ENCODE measurements at regions not wholly inside any gene's neighbourhood (a gene's known extent, or its start where the extent isn't known, plus 50 kb on each side); places are given as distances from the start of the nearest gene placed in this dataset.

DNA sequence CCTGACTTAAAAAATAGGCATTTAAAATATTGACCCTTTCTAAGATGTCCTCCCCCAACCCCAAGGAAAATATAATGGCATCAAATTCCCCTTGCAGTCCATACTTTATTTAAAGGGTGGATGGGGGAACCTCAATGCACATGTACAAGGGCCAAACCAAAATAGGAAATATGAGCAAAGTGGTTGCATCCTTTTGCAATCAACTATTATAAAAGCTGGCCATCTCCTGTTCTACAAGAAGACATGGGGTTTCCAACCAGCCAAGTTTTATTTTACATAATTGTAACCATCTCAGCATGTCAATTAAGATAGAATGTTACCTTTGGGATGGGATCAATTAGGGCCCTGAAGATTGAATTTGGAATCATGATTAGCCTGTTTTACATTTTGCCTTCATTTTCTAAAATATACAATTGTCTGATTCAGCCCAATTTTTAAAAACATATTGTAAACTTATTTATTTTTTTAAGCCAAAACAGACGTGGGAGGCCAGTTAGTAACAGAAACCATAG, 146.7 kb upstream of the NFIA start:
- peaks cover 0 to 28% (median 22%) of the 10 kb centered on the region in 5 donors for H3K27me3 Mint-ChIP-seq

DNA sequence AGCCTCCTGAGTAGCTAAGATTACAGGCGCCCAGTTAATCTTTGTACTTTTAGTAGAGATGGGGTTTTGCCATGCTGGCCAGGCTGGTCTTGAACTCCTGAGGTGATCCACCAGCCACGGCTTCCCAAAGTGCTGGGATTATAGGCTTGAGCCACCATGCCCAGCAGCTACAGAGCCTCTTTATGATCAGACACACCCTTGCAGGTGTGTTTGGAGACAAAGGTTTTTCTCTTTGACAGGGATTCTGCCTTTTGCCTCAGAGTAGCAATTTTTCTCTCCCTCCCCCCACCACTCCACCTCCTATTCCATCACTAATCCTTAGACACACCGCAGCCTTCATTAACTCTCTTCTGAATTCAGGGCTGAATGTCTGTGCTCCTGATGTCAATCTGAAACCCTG, 152.2 kb upstream of the NFIA start:
- DNase-seq, result no peak
- Histone ChIP-seq H3K27ac (ENCODE audit: low read depth, low read length) (no peak overlapping the region), H3K4me3 (ENCODE audit: low read length) (no peak overlapping the region), H3K27me3 (ENCODE audit: control insufficient read depth in 2 of 2, insufficient read depth in 2 of 2, low read length in 2 of 2) (no peaks in the 10 kb centered on the region), H3K36me3 (ENCODE audit: control insufficient read depth in 2 of 3, insufficient read depth in 3 of 3, low read length in 3 of 3) (no peaks in the 10 kb centered on the region), H3K9me3 (ENCODE audit: control insufficient read depth in 2 of 3, low read length in 3 of 3) (no peaks in the 10 kb centered on the region), H3K4me1 (ENCODE audit: control insufficient read depth in 2 of 2, insufficient read depth in 2 of 2, low read length in 2 of 2) (no peaks in the 10 kb centered on the region)
- no peaks in the 10 kb centered on the region for H3K9me3 Mint-ChIP-seq
- ChIA-PET CTCF (no interaction called here), POLR2A (no interaction called here)
- no peak overlapping the region for H3K4me3 Mint-ChIP-seq
- ATAC-seq, result no peak
- H3K36me3 Mint-ChIP-seq, result no peaks in the 10 kb centered on the region
- intact Hi-C loops (cut with micrococcal nuclease), result no loop called here
- no peak overlapping the region for H3K27ac Mint-ChIP-seq
- H3K4me1 Mint-ChIP-seq, result peaks cover 0 to 2% (median 0%) of the 10 kb centered on the region in 7 donors
- H3K27me3 Mint-ChIP-seq, result peaks cover 0 to 22% (median 8%) of the 10 kb centered on the region in 5 donors

More for the DNA sequence above, 146.7 kb upstream of the NFIA start:
- no peak for DNase-seq
- Histone ChIP-seq H3K36me3 (ENCODE audit: control insufficient read depth in 2 of 3, insufficient read depth in 3 of 3, low read length in 3 of 3) (no peaks in the 10 kb centered on the region), H3K4me1 (ENCODE audit: control insufficient read depth in 2 of 2, insufficient read depth in 2 of 2, low read length in 2 of 2) (no peaks in the 10 kb centered on the region), H3K4me3 (ENCODE audit: low read length) (no peak overlapping the region), H3K27ac (ENCODE audit: low read depth, low read length) (no peak overlapping the region), H3K9me3 (ENCODE audit: control insufficient read depth in 2 of 3, low read length in 3 of 3) (no peaks in the 10 kb centered on the region), H3K27me3 (ENCODE audit: control insufficient read depth in 2 of 2, insufficient read depth in 2 of 2, low read length in 2 of 2) (no peaks in the 10 kb centered on the region)
- no peaks in the 10 kb centered on the region for H3K9me3 Mint-ChIP-seq
- no peak for ATAC-seq
- ChIA-PET CTCF (no interaction called here), POLR2A (no interaction called here)
- no peak overlapping the region for H3K27ac Mint-ChIP-seq
- intact Hi-C loops (cut with micrococcal nuclease), result no loop called here
- H3K36me3 Mint-ChIP-seq, result no peaks in the 10 kb centered on the region
- no peak overlapping the region for H3K4me3 Mint-ChIP-seq
- peaks cover 0 to 4% (median 0%) of the 10 kb centered on the region in 7 donors for H3K4me1 Mint-ChIP-seq

DNA sequence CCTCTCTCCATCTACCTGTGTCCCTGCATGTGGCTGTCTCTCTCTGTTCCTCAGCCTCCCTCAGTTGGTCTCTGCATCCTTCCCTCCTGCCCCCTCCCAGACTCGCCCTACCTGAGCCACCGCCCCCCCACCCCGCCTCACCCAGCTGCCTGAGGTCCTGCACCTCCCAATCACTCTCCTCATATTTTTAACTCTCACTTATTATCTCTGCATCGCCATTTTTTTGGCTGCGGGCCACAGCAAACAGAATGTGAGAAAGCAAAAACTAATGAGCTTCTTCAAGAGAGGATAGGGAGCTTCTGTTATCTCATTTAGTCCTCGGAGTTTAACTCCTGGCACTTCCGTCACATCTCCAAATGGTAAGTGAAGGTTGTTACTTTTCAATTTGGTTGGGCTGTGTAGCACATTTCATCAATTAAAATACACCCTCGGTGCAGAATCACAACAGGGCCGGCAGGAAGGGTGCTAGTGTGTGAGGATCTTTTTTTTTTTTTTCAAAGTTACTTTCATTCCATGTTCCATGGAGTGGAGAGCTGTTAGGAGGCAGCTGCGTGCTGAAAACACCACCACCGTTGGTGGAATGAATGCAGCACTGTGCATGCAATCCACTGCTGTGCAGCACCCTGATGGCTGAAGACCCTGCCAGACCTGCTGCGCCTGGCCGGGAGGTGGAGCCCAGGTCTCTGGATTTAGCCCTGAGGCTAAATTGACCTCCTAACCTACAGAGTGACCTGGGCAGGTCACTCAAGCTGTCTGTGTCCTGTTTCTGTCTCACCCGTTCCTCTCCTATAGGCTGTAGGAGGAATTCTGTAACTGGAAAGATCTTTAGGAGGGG, 157.2 kb upstream of the NFIA start:
- H3K4me1 ChIP-seq (ENCODE audit: control insufficient read depth in 2 of 2, insufficient read depth in 2 of 2, low read length in 2 of 2), result no peaks in the 10 kb centered on the region
- Mint-ChIP-seq H3K4me3 (no peak overlapping the region), H3K27ac (no peak overlapping the region), H3K9me3 (peaks cover 0 to 2% (median 0%) of the 10 kb centered on the region in 11 donors), H3K27me3 (peaks cover 0 to 4% (median 0%) of the 10 kb centered on the region in 5 donors), H3K36me3 (no peaks in the 10 kb centered on the region), H3K4me1 (no peaks in the 10 kb centered on the region)
- no peak overlapping the region for H3K4me3 ChIP-seq (ENCODE audit: low read length)
- CTCF ChIA-PET, result no interaction called here
- H3K27ac ChIP-seq (ENCODE audit: low read depth, low read length), result no peak overlapping the region
- intact Hi-C loops (cut with micrococcal nuclease), result no loop called here
- H3K36me3 ChIP-seq (ENCODE audit: control insufficient read depth in 2 of 3, insufficient read depth in 3 of 3, low read length in 3 of 3), result no peaks in the 10 kb centered on the region
- DNase-seq (no peak), ATAC-seq (no peak)
- H3K9me3 ChIP-seq (ENCODE audit: control insufficient read depth in 2 of 3, low read length in 3 of 3), result no peaks in the 10 kb centered on the region
- H3K27me3 ChIP-seq (ENCODE audit: control insufficient read depth in 2 of 2, insufficient read depth in 2 of 2, low read length in 2 of 2), result no peaks in the 10 kb centered on the region
- POLR2A ChIA-PET, result no interaction called here

DNA sequence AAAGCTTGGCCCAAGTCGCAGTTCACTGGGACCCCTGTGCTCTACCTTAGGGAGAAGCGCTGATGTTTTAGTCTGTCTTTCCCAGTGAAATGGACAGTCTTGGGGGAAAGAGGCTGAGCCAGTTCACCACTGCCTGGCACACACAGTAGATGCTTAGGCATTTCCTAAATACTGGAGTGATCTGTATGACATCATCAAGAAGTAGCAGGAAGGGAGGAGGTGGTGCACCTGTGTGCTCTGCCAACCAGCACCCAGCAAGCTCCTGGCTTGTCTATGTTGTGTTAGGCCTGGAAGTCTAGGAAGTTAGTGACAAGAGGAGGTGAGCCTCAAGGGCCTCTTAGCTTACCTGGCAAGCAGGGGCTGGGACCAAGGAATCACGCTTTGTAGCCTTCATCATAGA, 158.2 kb upstream of the NFIA start:
- Mint-ChIP-seq H3K36me3 (no peaks in the 10 kb centered on the region), H3K27ac (no peak overlapping the region), H3K9me3 (peaks cover 0 to 2% (median 0%) of the 10 kb centered on the region in 11 donors), H3K4me3 (no peak overlapping the region), H3K27me3 (peaks cover 0 to 4% (median 0%) of the 10 kb centered on the region in 5 donors), H3K4me1 (no peaks in the 10 kb centered on the region)
- Histone ChIP-seq H3K4me1 (ENCODE audit: control insufficient read depth in 2 of 2, insufficient read depth in 2 of 2, low read length in 2 of 2) (no peaks in the 10 kb centered on the region), H3K36me3 (ENCODE audit: control insufficient read depth in 2 of 3, insufficient read depth in 3 of 3, low read length in 3 of 3) (no peaks in the 10 kb centered on the region), H3K9me3 (ENCODE audit: control insufficient read depth in 2 of 3, low read length in 3 of 3) (no peaks in the 10 kb centered on the region), H3K27me3 (ENCODE audit: control insufficient read depth in 2 of 2, insufficient read depth in 2 of 2, low read length in 2 of 2) (no peaks in the 10 kb centered on the region), H3K27ac (ENCODE audit: low read depth, low read length) (no peak overlapping the region), H3K4me3 (ENCODE audit: low read length) (no peak overlapping the region)
- intact Hi-C loops (cut with micrococcal nuclease), result no loop called here
- ChIA-PET CTCF (no interaction called here), POLR2A (no interaction called here)
- ATAC-seq (no peak), DNase-seq (no peak)

DNA sequence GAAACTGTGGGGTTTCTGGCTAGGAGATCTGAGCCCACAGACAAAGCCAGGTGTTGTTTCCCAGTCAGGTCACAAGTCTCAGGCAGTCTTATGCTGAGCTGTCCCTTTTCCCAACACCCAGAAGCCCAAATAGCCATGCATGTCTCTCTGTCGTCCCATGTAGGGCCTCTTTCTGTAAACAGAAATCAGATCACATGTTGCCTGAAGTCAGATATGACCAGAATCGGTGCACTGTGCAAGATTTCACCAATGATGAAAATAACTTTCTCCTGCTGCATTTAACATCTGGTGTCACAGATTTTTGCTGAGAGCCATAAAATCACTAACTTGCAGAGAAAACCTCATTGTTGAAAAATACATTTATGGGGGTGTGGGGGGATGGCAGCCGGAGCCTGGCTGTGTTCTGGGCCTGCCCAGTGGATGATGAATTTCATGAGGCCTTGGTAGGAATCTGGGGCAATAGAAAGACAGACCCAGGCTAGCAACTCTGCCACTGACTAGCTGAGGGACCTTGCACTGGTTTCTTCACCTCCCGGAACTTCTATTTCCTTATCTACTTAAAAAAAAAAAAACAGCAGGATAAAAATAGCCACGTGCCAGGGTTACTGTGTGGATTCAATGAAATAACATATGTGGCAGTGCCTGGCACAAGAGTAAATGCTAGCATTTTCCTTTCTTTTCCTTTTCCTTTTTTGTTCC, 158.8 kb upstream of the NFIA start:
- Mint-ChIP-seq H3K4me1 (no peaks in the 10 kb centered on the region), H3K27me3 (peaks cover 0 to 4% (median 0%) of the 10 kb centered on the region in 5 donors), H3K9me3 (peaks cover 0 to 2% (median 0%) of the 10 kb centered on the region in 11 donors), H3K4me3 (no peak overlapping the region), H3K36me3 (no peaks in the 10 kb centered on the region), H3K27ac (no peak overlapping the region)
- intact Hi-C loops (cut with micrococcal nuclease), result no loop called here
- Histone ChIP-seq H3K4me1 (ENCODE audit: control insufficient read depth in 2 of 2, insufficient read depth in 2 of 2, low read length in 2 of 2) (no peaks in the 10 kb centered on the region), H3K27me3 (ENCODE audit: control insufficient read depth in 2 of 2, insufficient read depth in 2 of 2, low read length in 2 of 2) (no peaks in the 10 kb centered on the region), H3K36me3 (ENCODE audit: control insufficient read depth in 2 of 3, insufficient read depth in 3 of 3, low read length in 3 of 3) (no peaks in the 10 kb centered on the region), H3K9me3 (ENCODE audit: control insufficient read depth in 2 of 3, low read length in 3 of 3) (no peaks in the 10 kb centered on the region), H3K27ac (ENCODE audit: low read depth, low read length) (no peak overlapping the region), H3K4me3 (ENCODE audit: low read length) (no peak overlapping the region)
- ChIA-PET POLR2A (no interaction called here), CTCF (no interaction called here)
- DNase-seq (no peak), ATAC-seq (no peak)

DNA sequence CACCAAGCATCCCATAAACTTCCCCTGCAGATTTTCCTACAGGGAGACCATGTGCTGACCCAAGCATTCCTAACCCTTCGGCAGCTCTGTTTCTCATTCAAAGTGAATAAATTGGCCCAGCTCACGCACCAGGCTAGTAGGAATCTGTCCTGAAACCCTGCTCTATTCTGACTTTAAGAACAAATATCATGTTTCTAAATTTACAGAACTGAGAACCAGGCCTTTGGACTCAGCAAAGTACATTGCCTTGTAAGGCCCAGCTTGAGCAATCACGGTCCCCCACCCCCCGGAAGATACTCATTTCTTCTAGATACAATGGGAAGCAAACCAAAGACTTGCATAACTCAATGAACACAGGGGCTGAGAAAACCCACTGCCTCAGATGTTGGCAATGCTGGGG, 160.1 kb upstream of the NFIA start:
- Mint-ChIP-seq H3K27me3 (peaks cover 0 to 8% (median 4%) of the 10 kb centered on the region in 5 donors), H3K9me3 (peaks cover 0 to 2% (median 0%) of the 10 kb centered on the region in 11 donors), H3K4me3 (no peak overlapping the region), H3K36me3 (no peaks in the 10 kb centered on the region), H3K4me1 (no peaks in the 10 kb centered on the region), H3K27ac (no peak overlapping the region)
- ChIA-PET CTCF (no interaction called here), POLR2A (no interaction called here)
- Histone ChIP-seq H3K4me3 (ENCODE audit: low read length) (no peak overlapping the region), H3K9me3 (ENCODE audit: control insufficient read depth in 2 of 3, low read length in 3 of 3) (no peaks in the 10 kb centered on the region), H3K27me3 (ENCODE audit: control insufficient read depth in 2 of 2, insufficient read depth in 2 of 2, low read length in 2 of 2) (no peaks in the 10 kb centered on the region), H3K36me3 (ENCODE audit: control insufficient read depth in 2 of 3, insufficient read depth in 3 of 3, low read length in 3 of 3) (no peaks in the 10 kb centered on the region), H3K27ac (ENCODE audit: low read depth, low read length) (no peak overlapping the region), H3K4me1 (ENCODE audit: control insufficient read depth in 2 of 2, insufficient read depth in 2 of 2, low read length in 2 of 2) (no peaks in the 10 kb centered on the region)
- DNase-seq, result no peak
- ATAC-seq, result peak; percentile 41
- intact Hi-C loops (cut with micrococcal nuclease), result no loop called here
